ENCODE measurements at regions not wholly inside any gene's neighbourhood (a gene's known extent, or its start where the extent isn't known, plus 50 kb on each side); places are given as distances from the start of the nearest gene placed in this dataset.

DNA sequence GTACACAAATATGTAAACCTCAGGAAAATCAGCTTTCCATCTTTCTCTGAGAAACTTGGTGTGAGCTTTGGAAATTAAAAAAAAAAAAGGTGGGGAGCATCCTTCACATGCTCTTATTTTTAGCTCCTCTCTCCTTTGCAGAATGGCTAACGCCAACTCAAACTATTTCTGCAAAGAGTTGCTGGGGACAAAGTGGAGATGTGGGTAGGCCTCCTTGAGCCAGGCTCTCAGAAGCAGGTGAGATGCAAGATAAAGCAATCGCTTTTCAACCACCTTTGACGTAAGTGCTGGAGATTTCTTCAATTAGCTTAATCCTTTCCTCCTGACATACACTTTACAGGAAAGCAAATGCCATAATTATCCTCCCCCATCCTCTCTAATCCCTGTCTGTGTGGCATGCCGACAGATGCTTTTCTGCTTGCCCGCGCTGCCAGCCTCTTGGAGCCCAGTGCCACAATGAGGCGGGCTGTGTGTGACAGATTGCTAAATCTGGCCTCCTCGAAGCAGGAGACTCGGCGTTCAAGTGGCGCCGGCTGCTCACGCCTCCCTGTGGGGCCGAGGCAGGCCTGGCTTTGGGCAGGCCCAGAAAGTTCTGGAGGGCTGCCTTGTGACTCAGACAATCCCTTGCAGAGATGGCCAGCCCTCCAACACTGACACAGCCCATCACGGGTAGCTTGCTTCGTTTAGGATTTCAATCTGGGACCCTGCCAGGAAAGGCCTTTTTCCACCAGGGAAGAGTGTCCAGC is 64.9 kb upstream of the SOD3 start:
- ChIA-PET POLR2A (no interaction called here), CTCF (interaction anchor here (0.6 kb wide), 1 partner anchor 1834 kb away, joined by 3 read pairs; no protein-coding TSS in a partner anchor)
- no peaks in the 10 kb centered on the region for H3K36me3 Mint-ChIP-seq (ENCODE audit: insufficient read depth, unreplicated experiment)
- H3K27ac Mint-ChIP-seq (ENCODE audit: low read depth, unreplicated experiment): no peak overlapping the region
- BruUV-seq (replicated peaks): no TSS peak
- H3K4me1 Mint-ChIP-seq (ENCODE audit: insufficient read depth, unreplicated experiment): no peaks in the 10 kb centered on the region
- H3K27me3 Mint-ChIP-seq (ENCODE audit: insufficient read depth, unreplicated experiment): no peaks in the 10 kb centered on the region
- DNase-seq (ENCODE audit: unreplicated experiment): no peak
- TF ChIP-seq, protein P1, sequence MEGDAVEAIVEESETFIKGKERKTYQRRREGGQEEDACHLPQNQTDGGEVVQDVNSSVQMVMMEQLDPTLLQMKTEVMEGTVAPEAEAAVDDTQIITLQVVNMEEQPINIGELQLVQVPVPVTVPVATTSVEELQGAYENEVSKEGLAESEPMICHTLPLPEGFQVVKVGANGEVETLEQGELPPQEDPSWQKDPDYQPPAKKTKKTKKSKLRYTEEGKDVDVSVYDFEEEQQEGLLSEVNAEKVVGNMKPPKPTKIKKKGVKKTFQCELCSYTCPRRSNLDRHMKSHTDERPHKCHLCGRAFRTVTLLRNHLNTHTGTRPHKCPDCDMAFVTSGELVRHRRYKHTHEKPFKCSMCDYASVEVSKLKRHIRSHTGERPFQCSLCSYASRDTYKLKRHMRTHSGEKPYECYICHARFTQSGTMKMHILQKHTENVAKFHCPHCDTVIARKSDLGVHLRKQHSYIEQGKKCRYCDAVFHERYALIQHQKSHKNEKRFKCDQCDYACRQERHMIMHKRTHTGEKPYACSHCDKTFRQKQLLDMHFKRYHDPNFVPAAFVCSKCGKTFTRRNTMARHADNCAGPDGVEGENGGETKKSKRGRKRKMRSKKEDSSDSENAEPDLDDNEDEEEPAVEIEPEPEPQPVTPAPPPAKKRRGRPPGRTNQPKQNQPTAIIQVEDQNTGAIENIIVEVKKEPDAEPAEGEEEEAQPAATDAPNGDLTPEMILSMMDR (IDR thresholded peaks at IDR 0.05; ENCODE audit: unreplicated experiment): no peak
- intact Hi-C loops (cut with micrococcal nuclease): loop anchor here (10.0 kb wide), 1 partner anchor 414 kb away; no protein-coding TSS in a partner anchor
- no peaks in the 10 kb centered on the region for H3K9me3 Mint-ChIP-seq (ENCODE audit: unreplicated experiment)
- no peak overlapping the region for H3K4me3 Mint-ChIP-seq (ENCODE audit: unreplicated experiment)

DNA sequence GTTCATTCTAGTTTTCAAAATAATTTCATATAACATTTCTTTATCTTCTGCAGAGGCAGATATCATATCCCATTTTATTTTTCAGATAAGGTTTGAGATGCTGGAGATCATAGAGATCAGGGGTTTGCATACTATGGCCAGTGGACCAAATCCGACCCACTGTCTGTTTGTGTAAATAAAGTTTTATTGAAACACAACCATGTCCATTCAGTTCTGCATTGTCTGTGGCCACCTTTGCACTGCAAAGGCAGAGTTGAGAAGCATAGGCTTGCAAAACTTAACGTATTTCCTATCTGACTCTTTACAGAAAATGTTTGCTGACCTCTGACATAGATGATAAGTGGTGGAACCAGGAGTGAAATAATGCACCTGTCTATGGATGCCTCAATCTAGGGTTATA is 63.9 kb upstream of the SOD3 start:
- H3K27ac Mint-ChIP-seq (ENCODE audit: low read depth, unreplicated experiment): no peak overlapping the region
- POLR2A ChIA-PET: no interaction called here

DNA sequence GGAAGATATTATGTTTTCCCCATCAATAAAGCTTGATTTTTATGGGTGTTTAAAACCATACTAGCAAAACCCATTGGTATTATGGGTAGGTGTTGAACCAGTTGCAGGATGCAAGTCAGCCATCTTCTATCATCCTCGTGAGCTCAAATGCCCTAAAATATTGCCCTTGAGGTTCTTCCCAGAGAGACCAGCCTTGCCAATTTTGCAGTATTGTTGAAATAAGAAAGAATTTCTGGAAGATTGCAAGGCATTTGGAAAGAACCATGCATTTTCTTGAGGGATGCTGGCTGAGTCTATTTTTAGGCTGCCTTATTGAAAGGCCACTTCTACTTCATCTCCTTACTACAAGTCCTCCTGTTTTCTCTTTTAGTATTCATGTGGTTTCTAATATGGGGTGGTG is 60.9 kb upstream of the SOD3 start:
- Mint-ChIP-seq H3K27me3 (ENCODE audit: insufficient read depth, unreplicated experiment) (no peaks in the 10 kb centered on the region), H3K27ac (ENCODE audit: low read depth, unreplicated experiment) (no peak overlapping the region), H3K36me3 (ENCODE audit: insufficient read depth, unreplicated experiment) (no peaks in the 10 kb centered on the region), H3K4me1 (ENCODE audit: insufficient read depth, unreplicated experiment) (peaks cover 4% of the 10 kb centered on the region), H3K4me3 (ENCODE audit: unreplicated experiment) (no peak overlapping the region), H3K9me3 (ENCODE audit: unreplicated experiment) (no peaks in the 10 kb centered on the region)
- intact Hi-C loops (cut with micrococcal nuclease): loop anchor here (10.0 kb wide), 1 partner anchor 410 kb away; no protein-coding TSS in a partner anchor
- TF ChIP-seq, protein P1 (IDR thresholded peaks at IDR 0.05; ENCODE audit: unreplicated experiment): no peak
- ChIA-PET CTCF (interaction anchor here (0.9 to 2.4 kb wide), 3 partner anchors 15 to 59 kb away, joined by 4 to 9 read pairs (median 5); no protein-coding TSS in a partner anchor), POLR2A (no interaction called here)
- BruUV-seq (replicated peaks): no TSS peak
- DNase-seq (ENCODE audit: unreplicated experiment): no peak

More for the DNA sequence above, 63.9 kb upstream of the SOD3 start:
- Mint-ChIP-seq H3K9me3 (ENCODE audit: unreplicated experiment) (no peaks in the 10 kb centered on the region), H3K27me3 (ENCODE audit: insufficient read depth, unreplicated experiment) (no peaks in the 10 kb centered on the region), H3K4me3 (ENCODE audit: unreplicated experiment) (no peak overlapping the region), H3K36me3 (ENCODE audit: insufficient read depth, unreplicated experiment) (no peaks in the 10 kb centered on the region), H3K4me1 (ENCODE audit: insufficient read depth, unreplicated experiment) (peaks cover 4% of the 10 kb centered on the region)
- TF ChIP-seq, protein P1 (IDR thresholded peaks at IDR 0.05; ENCODE audit: unreplicated experiment): no peak
- intact Hi-C loops (cut with micrococcal nuclease): loop anchor here (10.0 kb wide), 1 partner anchor 413 kb away; no protein-coding TSS in a partner anchor
- no TSS peak for BruUV-seq (replicated peaks)
- no peak for DNase-seq (ENCODE audit: unreplicated experiment)
- CTCF ChIA-PET: no interaction called here

DNA sequence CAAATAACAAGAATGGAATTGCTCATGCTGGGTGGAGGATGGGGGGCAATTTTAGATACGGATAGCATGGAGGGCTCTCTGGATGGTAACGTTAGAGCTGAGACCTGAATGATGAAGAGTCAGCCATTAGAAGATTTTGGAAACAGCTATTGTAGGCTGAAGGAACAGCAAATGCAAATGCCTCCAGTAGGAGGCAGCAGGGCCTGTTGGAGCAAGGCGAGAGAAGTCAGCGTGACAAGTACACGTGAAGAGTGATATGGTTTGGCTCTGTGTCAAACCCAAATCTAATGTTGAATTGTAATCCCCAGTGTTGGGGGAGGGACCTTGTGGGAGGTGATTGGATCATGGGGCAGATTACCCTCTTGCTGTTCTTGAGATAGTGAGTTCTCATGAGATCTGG is 59.3 kb upstream of the SOD3 start:
- H3K4me1 Mint-ChIP-seq (ENCODE audit: insufficient read depth, unreplicated experiment): peaks cover 4% of the 10 kb centered on the region
- DNase-seq (ENCODE audit: unreplicated experiment): peak; percentile 56
- intact Hi-C loops (cut with micrococcal nuclease): loop anchor here (1.0 to 10.0 kb wide), 2 partner anchors 57 to 409 kb away; no protein-coding TSS in a partner anchor
- H3K36me3 Mint-ChIP-seq (ENCODE audit: insufficient read depth, unreplicated experiment): no peaks in the 10 kb centered on the region
- no TSS peak for BruUV-seq (replicated peaks)
- H3K27me3 Mint-ChIP-seq (ENCODE audit: insufficient read depth, unreplicated experiment): no peaks in the 10 kb centered on the region
- H3K4me3 Mint-ChIP-seq (ENCODE audit: unreplicated experiment): no peak overlapping the region
- no peaks in the 10 kb centered on the region for H3K9me3 Mint-ChIP-seq (ENCODE audit: unreplicated experiment)
- TF ChIP-seq, protein P1 (IDR thresholded peaks at IDR 0.05; ENCODE audit: unreplicated experiment): peak; percentile 58
- ChIA-PET CTCF (interaction anchor here (0.8 to 2.4 kb wide), 4 partner anchors 13 to 59 kb away, joined by 3 to 9 read pairs (median 6); no protein-coding TSS in a partner anchor), POLR2A (no interaction called here)
- no peak overlapping the region for H3K27ac Mint-ChIP-seq (ENCODE audit: low read depth, unreplicated experiment)
